RWPE2 (cell line): ENCODE measurements at regions not wholly inside any gene's neighbourhood (a gene's known extent, or its start where the extent isn't known, plus 50 kb on each side); places are given as distances from the start of the nearest gene placed in this dataset.
"Not testable (repeated sequence)": the region's sequence is repeated elsewhere in the genome, so short reads cannot be mapped to it uniquely, and the experiment has no call there.

Experiments used
- ATAC-seq: fragments of 200-7000 bp; cut with Tn5 transposase; 3 replicates; pipeline ENCODE4 v1.9.1; 2021; ENCODE audit warnings: low read depth
- DNase-seq: peaks from one replicate; pipeline ENCODE4 v3.0.0-alpha.2; 2020; ENCODE audit warnings: low spot score
- H3K27ac ChIP-seq: fragments of 450-650 bp; 2 replicates; pipeline ENCODE4 v1.5.1; 2017; ENCODE audit warnings: mild to moderate bottlenecking; ENCODE audit not compliant: poor library complexity, severe bottlenecking
- H3K27me3 ChIP-seq: fragments of 250-450 bp; sonication (Bioruptor Pico); 2 replicates; pipeline ENCODE4 v1.5.1; 2021; ENCODE audit warnings: mild to moderate bottlenecking, moderate library complexity; ENCODE audit not compliant: insufficient read depth, poor library complexity, severe bottlenecking
- H3K36me3 ChIP-seq: fragments of 250-450 bp; sonication (Bioruptor Pico); 2 replicates; pipeline ENCODE4 v1.5.1; 2020; ENCODE audit warnings: low read depth, mild to moderate bottlenecking, moderate library complexity
- H3K4me1 ChIP-seq: fragments of 250-450 bp; sonication (Bioruptor Pico); 2 replicates; pipeline ENCODE4 v1.5.1; 2021; ENCODE audit warnings: mild to moderate bottlenecking, moderate library complexity; ENCODE audit not compliant: insufficient read depth, poor library complexity, severe bottlenecking
- H3K4me3 ChIP-seq: fragments of 250-450 bp; sonication (Bioruptor Pico); 2 replicates; pipeline ENCODE4 v1.5.1; 2021; ENCODE audit warnings: mild to moderate bottlenecking, moderate library complexity; ENCODE audit not compliant: severe bottlenecking
- H3K9me3 ChIP-seq: fragments of 250-450 bp; sonication (Bioruptor Pico); 2 replicates; pipeline ENCODE4 v1.5.1; 2021; ENCODE audit warnings: mild to moderate bottlenecking, moderate library complexity; ENCODE audit not compliant: severe bottlenecking
- TF ChIP-seq, protein P1 (sequence below): fragments of 450-650 bp; IDR thresholded peaks from one replicate; pipeline ENCODE4 v1.5.1; 2017; ENCODE audit warnings: mild to moderate bottlenecking, moderate library complexity; ENCODE audit not compliant: poor library complexity, severe bottlenecking

DNA sequence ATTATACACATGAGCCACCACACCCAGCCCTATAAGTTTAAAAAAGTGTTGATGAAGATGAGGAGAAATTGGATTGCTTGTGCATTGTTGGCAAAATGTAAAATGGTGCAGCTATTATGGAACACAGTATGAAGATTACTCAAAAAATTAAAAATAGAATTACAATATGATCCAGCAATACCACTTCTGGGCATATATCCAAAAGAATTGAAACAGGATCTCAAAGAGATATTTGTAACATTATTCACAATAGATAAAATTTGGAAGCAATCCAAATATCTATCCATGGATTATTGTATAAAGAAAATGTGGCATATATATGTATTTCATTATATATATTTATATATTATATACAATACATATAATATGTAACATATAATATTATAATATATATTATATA, 515.6 kb upstream of the GNPDA2 start:
- no peaks in the 10 kb centered on the region for H3K4me1 ChIP-seq

DNA sequence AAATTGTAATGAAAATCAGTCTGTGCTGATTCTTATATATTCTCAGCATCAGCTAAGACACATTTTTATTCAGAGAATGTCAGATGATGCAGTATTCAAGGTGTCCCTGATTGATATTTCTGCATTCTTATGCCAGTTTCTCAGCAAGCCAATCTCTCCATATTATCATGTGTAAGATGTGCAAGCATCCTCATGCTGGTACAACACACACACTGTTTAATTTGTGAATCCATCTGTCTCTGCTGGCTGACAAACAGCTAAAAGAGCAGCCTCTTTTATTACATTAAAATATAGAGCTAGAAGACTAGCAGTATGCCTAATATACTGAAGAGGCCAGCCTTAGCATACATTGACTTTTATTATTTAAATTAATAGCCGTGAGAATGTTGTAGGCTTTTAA, 502.9 kb upstream of the GNPDA2 start:
- TF ChIP-seq, protein P1, sequence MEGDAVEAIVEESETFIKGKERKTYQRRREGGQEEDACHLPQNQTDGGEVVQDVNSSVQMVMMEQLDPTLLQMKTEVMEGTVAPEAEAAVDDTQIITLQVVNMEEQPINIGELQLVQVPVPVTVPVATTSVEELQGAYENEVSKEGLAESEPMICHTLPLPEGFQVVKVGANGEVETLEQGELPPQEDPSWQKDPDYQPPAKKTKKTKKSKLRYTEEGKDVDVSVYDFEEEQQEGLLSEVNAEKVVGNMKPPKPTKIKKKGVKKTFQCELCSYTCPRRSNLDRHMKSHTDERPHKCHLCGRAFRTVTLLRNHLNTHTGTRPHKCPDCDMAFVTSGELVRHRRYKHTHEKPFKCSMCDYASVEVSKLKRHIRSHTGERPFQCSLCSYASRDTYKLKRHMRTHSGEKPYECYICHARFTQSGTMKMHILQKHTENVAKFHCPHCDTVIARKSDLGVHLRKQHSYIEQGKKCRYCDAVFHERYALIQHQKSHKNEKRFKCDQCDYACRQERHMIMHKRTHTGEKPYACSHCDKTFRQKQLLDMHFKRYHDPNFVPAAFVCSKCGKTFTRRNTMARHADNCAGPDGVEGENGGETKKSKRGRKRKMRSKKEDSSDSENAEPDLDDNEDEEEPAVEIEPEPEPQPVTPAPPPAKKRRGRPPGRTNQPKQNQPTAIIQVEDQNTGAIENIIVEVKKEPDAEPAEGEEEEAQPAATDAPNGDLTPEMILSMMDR, result no peak
- H3K4me1 ChIP-seq, result no peaks in the 10 kb centered on the region
- H3K9me3 ChIP-seq, result no peaks in the 10 kb centered on the region
- ATAC-seq (no peak), DNase-seq (no peak)
- H3K4me3 ChIP-seq, result no peak overlapping the region
- H3K36me3 ChIP-seq, result no peaks in the 10 kb centered on the region
- no peaks in the 10 kb centered on the region for H3K27me3 ChIP-seq
- no peak overlapping the region for H3K27ac ChIP-seq

More for the DNA sequence above, 515.6 kb upstream of the GNPDA2 start:
- Histone ChIP-seq H3K36me3 (no peaks in the 10 kb centered on the region), H3K9me3 (no peaks in the 10 kb centered on the region), H3K27me3 (no peaks in the 10 kb centered on the region), H3K4me3 (no peak overlapping the region), H3K27ac (no peak overlapping the region)
- no peak for DNase-seq
- ATAC-seq, result no peak
- TF ChIP-seq, protein P1, result no peak

DNA sequence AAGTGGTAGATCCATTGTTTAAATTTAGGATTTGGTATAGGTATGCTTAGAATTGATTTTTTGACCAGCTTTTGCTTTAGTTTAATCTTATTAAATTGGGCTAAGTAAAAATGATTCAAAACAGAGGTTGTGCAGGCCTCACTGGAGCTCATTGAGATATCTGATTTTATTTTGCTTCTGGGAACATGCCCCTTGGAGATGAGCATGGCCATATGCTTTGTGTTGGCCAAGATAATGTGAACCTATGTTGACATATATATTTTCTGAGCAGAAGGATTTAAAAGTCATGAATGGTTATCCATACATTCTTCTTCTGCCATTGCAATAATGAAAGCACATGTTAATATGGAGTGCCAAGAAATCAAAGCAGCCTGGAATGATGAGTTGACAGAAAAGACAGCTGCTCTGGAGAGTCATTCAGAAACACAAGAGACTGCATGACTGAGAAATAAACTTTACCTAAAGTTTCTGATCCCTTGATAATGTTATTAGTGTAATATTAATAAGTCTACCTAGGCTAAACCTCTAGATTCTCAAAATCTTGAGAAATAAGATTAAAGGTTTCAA, 489.7 kb upstream of the GNPDA2 start:
- Histone ChIP-seq H3K36me3 (no peaks in the 10 kb centered on the region), H3K4me1 (no peaks in the 10 kb centered on the region), H3K27ac (no peak overlapping the region), H3K9me3 (no peaks in the 10 kb centered on the region), H3K27me3 (no peaks in the 10 kb centered on the region), H3K4me3 (no peak overlapping the region)
- no peak for DNase-seq
- TF ChIP-seq, protein P1, result no peak
- ATAC-seq, result no peak

DNA sequence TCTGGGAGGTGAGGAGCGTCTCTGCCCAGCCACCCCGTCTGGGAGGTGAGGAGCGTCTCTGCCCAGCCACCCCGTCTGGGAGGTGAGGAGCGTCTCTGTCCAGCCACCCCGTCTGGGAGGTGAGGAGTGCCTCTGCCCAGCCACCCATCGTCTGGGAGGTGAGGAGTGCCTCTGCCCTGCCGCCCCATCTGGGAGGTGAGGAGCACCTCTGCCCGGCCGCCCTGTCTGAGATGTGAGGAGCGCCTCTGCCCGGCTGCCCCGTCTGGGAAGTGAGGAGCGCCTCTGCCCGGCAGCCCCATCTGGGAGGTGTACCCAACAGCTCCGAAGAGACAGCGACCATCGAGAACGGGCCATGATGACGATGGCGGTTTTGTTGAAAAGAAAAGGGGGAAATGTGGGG, 482.1 kb upstream of the GNPDA2 start:
- H3K27ac ChIP-seq, H3K36me3 ChIP-seq, H3K27me3 ChIP-seq, H3K4me1 ChIP-seq, H3K4me3 ChIP-seq, ATAC-seq, DNase-seq, H3K9me3 ChIP-seq: not testable (repeated sequence)

DNA sequence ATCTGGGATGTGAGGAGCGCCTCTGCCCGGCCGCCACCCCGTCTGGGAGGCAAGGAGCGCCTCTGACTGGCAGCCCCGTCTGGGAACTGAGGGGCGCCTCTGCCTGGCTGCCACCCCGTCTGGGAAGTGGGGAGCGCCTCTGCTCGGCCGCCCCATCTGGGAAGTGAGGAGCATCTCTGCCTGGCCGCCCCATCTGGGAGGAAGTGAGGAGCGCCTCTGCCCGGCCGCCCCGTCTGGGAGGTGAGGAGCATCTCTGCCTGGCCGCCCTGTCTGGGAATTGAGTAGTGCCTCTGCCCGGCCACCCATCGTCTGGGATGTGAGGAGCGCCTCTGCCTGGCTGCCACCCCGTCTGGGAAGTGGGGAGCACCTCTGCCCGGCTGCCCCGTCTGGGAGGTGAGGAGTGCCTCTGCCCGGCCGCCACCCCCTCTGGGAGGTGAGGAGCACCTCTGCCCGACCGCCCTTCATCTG, 481.5 kb upstream of the GNPDA2 start:
- ATAC-seq, H3K36me3 ChIP-seq, H3K9me3 ChIP-seq, H3K4me3 ChIP-seq, H3K4me1 ChIP-seq, H3K27ac ChIP-seq, H3K27me3 ChIP-seq: not testable (repeated sequence)
- peak; percentile 29 for DNase-seq

DNA sequence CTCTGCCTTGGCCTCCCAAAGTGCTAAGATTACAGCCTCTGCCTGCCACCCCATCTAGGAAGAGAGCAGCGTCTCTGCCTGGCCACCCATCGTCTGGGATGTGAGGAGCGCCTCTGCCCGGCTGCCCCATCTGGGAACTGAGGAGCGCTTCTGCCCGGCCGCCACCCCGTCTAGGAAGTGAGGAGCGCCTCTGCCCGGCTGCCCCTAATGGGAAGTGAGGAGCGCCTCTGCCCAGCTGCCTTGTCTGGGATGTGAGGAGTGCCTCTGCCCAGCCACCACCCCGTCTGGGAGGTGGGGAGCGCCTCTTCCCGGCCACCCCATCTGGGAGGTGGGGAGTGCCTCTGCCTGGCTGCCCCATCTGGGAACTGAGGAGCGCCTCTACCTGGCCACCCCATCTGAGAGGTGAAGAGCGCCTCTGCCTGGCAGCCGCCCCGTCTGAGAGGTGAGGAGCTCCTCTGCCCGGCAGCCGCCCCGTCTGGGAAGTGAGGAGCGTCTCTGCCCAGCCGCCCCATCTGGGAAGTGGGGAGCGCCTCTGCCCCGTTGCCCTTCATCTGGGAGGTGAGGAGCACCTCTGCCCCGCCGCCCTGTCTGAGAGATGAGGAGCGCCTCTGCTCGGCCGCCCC, 481.0 kb upstream of the GNPDA2 start:
- not testable (repeated sequence) for H3K9me3 ChIP-seq, H3K4me1 ChIP-seq, ATAC-seq, H3K27ac ChIP-seq, H3K36me3 ChIP-seq, H3K27me3 ChIP-seq, DNase-seq, H3K4me3 ChIP-seq
